ENCODE measurements at regions not wholly inside any gene's neighbourhood (a gene's known extent, or its start where the extent isn't known, plus 50 kb on each side); places are given as distances from the start of the nearest gene placed in this dataset.

- H3K4me3 Mint-ChIP-seq: no peak overlapping the region
- no peaks in the 10 kb centered on the region for H3K36me3 Mint-ChIP-seq
- DNase-seq (ENCODE audit: low spot score in 2 of 2, unreplicated experiment in 2 of 2): no peak
- TF ChIP-seq, protein P1, sequence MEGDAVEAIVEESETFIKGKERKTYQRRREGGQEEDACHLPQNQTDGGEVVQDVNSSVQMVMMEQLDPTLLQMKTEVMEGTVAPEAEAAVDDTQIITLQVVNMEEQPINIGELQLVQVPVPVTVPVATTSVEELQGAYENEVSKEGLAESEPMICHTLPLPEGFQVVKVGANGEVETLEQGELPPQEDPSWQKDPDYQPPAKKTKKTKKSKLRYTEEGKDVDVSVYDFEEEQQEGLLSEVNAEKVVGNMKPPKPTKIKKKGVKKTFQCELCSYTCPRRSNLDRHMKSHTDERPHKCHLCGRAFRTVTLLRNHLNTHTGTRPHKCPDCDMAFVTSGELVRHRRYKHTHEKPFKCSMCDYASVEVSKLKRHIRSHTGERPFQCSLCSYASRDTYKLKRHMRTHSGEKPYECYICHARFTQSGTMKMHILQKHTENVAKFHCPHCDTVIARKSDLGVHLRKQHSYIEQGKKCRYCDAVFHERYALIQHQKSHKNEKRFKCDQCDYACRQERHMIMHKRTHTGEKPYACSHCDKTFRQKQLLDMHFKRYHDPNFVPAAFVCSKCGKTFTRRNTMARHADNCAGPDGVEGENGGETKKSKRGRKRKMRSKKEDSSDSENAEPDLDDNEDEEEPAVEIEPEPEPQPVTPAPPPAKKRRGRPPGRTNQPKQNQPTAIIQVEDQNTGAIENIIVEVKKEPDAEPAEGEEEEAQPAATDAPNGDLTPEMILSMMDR (IDR thresholded peaks at IDR 0.05; ENCODE audit: unreplicated experiment): no peak
- no peaks in the 10 kb centered on the region for H3K4me1 Mint-ChIP-seq
- no peak overlapping the region for H3K27ac Mint-ChIP-seq
- peaks cover 18% of the 10 kb centered on the region for H3K9me3 Mint-ChIP-seq
- H3K27me3 Mint-ChIP-seq (ENCODE audit: low read depth): no peaks in the 10 kb centered on the region
Observed at GRCh38 chr7:22612776-22613175, 112.8 kb upstream of the STEAP1B start.

DNA sequence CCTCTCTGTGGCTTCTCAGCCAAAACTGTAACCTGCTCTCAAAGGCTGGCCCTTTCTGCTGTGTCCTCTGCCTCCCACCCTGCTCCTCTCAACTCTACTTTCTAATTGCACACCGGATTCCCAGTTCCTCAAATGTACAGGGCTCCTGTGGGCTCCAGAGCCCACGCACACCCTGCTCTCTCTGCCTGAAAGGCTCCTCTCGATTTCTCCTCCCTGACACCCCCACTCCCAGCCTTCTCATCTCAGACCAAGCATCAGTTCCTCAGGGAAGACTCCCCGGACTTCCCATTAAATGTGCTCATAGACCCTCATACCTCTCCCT, 111.7 kb upstream of the STEAP1B start:
- Mint-ChIP-seq H3K27ac (no peak overlapping the region), H3K36me3 (no peaks in the 10 kb centered on the region), H3K4me3 (no peak overlapping the region), H3K9me3 (peaks cover 8% of the 10 kb centered on the region), H3K27me3 (ENCODE audit: low read depth) (no peaks in the 10 kb centered on the region), H3K4me1 (no peaks in the 10 kb centered on the region)
- TF ChIP-seq, protein P1 (IDR thresholded peaks at IDR 0.05; ENCODE audit: unreplicated experiment): no peak
- no peak for DNase-seq (ENCODE audit: low spot score in 2 of 2, unreplicated experiment in 2 of 2)

GRCh38 chr7:22610951-22611757, 111.2 kb upstream of the STEAP1B start:
- no peaks in the 10 kb centered on the region for H3K36me3 Mint-ChIP-seq
- no peak overlapping the region for H3K27ac Mint-ChIP-seq
- H3K4me3 Mint-ChIP-seq: no peak overlapping the region
- no peaks in the 10 kb centered on the region for H3K27me3 Mint-ChIP-seq (ENCODE audit: low read depth)
- DNase-seq (ENCODE audit: low spot score in 2 of 2, unreplicated experiment in 2 of 2): no peak
- no peaks in the 10 kb centered on the region for H3K4me1 Mint-ChIP-seq
- peaks cover 6% of the 10 kb centered on the region for H3K9me3 Mint-ChIP-seq
- TF ChIP-seq, protein P1 (IDR thresholded peaks at IDR 0.05; ENCODE audit: unreplicated experiment): no peak

GRCh38 chr7:22610263-22610662, 110.3 kb upstream of the STEAP1B start:
- Mint-ChIP-seq H3K36me3 (no peaks in the 10 kb centered on the region), H3K4me1 (no peaks in the 10 kb centered on the region), H3K27me3 (ENCODE audit: low read depth) (no peaks in the 10 kb centered on the region), H3K27ac (no peak overlapping the region), H3K4me3 (no peak overlapping the region), H3K9me3 (peaks cover 3% of the 10 kb centered on the region)
- DNase-seq (ENCODE audit: low spot score in 2 of 2, unreplicated experiment in 2 of 2): no peak
- TF ChIP-seq, protein P1 (IDR thresholded peaks at IDR 0.05; ENCODE audit: unreplicated experiment): no peak

DNA sequence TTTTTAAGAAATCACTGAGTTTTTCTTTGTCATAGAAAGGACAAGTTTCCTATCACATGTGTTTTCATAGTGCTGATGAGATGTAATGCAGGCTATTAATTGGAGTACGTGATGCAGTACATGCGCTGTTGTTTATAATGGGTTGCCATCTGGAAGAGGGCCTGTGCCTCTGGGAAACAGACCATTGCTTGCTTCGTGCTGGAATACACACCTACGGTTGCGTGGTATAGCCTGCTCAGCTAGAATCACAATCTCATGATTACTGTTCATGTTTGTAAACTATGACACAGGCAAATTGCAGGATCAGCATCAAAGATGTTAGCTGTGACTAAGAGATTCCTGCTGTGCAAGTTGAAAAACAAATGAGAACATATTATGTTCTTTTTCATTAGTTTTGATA, 107.2 kb upstream of the STEAP1B start:
- no peaks in the 10 kb centered on the region for H3K27me3 Mint-ChIP-seq (ENCODE audit: low read depth)
- H3K4me1 Mint-ChIP-seq: no peaks in the 10 kb centered on the region
- no peak overlapping the region for H3K4me3 Mint-ChIP-seq
- H3K36me3 Mint-ChIP-seq: no peaks in the 10 kb centered on the region
- TF ChIP-seq, protein P1 (IDR thresholded peaks at IDR 0.05; ENCODE audit: unreplicated experiment): no peak
- no peaks in the 10 kb centered on the region for H3K9me3 Mint-ChIP-seq
- DNase-seq (ENCODE audit: low spot score in 2 of 2, unreplicated experiment in 2 of 2): no peak
- no peak overlapping the region for H3K27ac Mint-ChIP-seq
